DOHH2 (cell line): ENCODE measurements at regions not wholly inside any gene's neighbourhood (a gene's known extent, or its start where the extent isn't known, plus 50 kb on each side); places are given as distances from the start of the nearest gene placed in this dataset.
A peak's percentile ranks its signal among the peaks of the same experiment; 100 is the strongest.

Experiments
- H3F3A ChIP-seq: fragments of 200-600 bp; sonication (generic), shearing (Covaris generic); 2 replicates; pipeline ENCODE4 v1.6.0; 2016; ENCODE audit warnings: antibody characterized with exemption, mild to moderate bottlenecking; ENCODE audit not compliant: control insufficient read depth, insufficient read depth
- H3K27ac ChIP-seq: fragments of 200-600 bp; sonication (generic); 2 replicates; pipeline ENCODE4 v1.5.1; 2014; ENCODE audit warnings: low read depth, mild to moderate bottlenecking, low read length, moderate library complexity
- H3K27me3 ChIP-seq: fragments of 200-600 bp; sonication (generic); 2 replicates; pipeline ENCODE4 v1.6.1; 2014; ENCODE audit warnings: mild to moderate bottlenecking, low read length, mixed read lengths; ENCODE audit not compliant: control insufficient read depth
- H3K36me3 ChIP-seq: fragments of 200-600 bp; sonication (generic); 2 replicates; pipeline ENCODE4 v1.6.1; 2014; ENCODE audit warnings: mild to moderate bottlenecking, low read length, moderate library complexity, mixed read lengths; ENCODE audit not compliant: control insufficient read depth
- H3K4me1 ChIP-seq: fragments of 200-600 bp; sonication (generic); 2 replicates; pipeline ENCODE4 v1.6.1; 2014; ENCODE audit warnings: mild to moderate bottlenecking, low read length, mixed read lengths; ENCODE audit not compliant: control insufficient read depth
- H3K4me2 ChIP-seq: fragments of 200-600 bp; sonication (generic); 2 replicates; pipeline ENCODE4 v1.6.0; 2014; ENCODE audit warnings: mild to moderate bottlenecking, low read length, moderate library complexity
- H3K4me3 ChIP-seq: fragments of 200-600 bp; sonication (generic); 2 replicates; pipeline ENCODE4 v1.5.1; 2014; ENCODE audit warnings: mild to moderate bottlenecking, low read length, mixed read lengths
- H3K79me2 ChIP-seq: fragments of 200-600 bp; sonication (generic); 2 replicates; pipeline ENCODE4 v1.6.1; 2014; ENCODE audit warnings: mild to moderate bottlenecking, low read length, mixed read lengths; ENCODE audit not compliant: control insufficient read depth
- H3K9me2 ChIP-seq: fragments of 200-600 bp; sonication (generic); replicated peaks from 2 replicates; pipeline ENCODE4 v1.6.1; 2014; ENCODE audit warnings: mild to moderate bottlenecking, low read length, mixed read lengths; ENCODE audit not compliant: control insufficient read depth
- H3K9me3 ChIP-seq: fragments of 200-600 bp; sonication (generic); 2 replicates; pipeline ENCODE4 v1.6.1; 2014; ENCODE audit warnings: antibody characterized with exemption, low read length, mixed read lengths; ENCODE audit not compliant: control insufficient read depth, insufficient read depth
- H4K20me1 ChIP-seq: fragments of 200-600 bp; sonication (generic); 2 replicates; pipeline ENCODE4 v1.6.0; 2014; ENCODE audit warnings: low read depth, mild to moderate bottlenecking, antibody characterized with exemption, low read length, moderate library complexity; ENCODE audit not compliant: control insufficient read depth, insufficient read depth
- CTCF ChIP-seq: fragments of 200-600 bp; sonication (generic); IDR thresholded peaks from one replicate; pipeline ENCODE4 v1.5.1; 2014; ENCODE audit warnings: antibody characterized with exemption, mild to moderate bottlenecking, low read depth, low read length; ENCODE audit not compliant: poor library complexity, severe bottlenecking
- EZH2phosphoT487 ChIP-seq: fragments of 200-600 bp; sonication (generic); IDR thresholded peaks from 2 replicates; pipeline ENCODE4 v1.6.1; 2017; ENCODE audit warnings: borderline replicate concordance, mild to moderate bottlenecking, antibody characterized with exemption, low read length, moderate library complexity, mixed read lengths

- H3K4me1 ChIP-seq: peaks cover 17% of the 10 kb centered on the region
- no peaks in the 10 kb centered on the region for H3K9me3 ChIP-seq
- H3K27ac ChIP-seq: no peak overlapping the region
Measured at GRCh38 chr14:103256406-103256805, 77.6 kb upstream of the EIF5 start.

GRCh38 chr14:103257211-103257962 lies 76.7 kb upstream of the EIF5 start:
- Histone ChIP-seq H3K36me3 (no peaks in the 10 kb centered on the region), H3K9me2 (no peaks in the 10 kb centered on the region), H3K4me2 (peak overlapping the region; percentile 18), H3K27ac (no peak overlapping the region), H3K4me3 (no peak overlapping the region), H3K27me3 (peaks cover 2% of the 10 kb centered on the region; the same call in 1 of the 2 replicates), H4K20me1 (no peaks in the 10 kb centered on the region), H3F3A (no peaks in the 10 kb centered on the region), H3K79me2 (no peaks in the 10 kb centered on the region), H3K9me3 (no peaks in the 10 kb centered on the region), H3K4me1 (peaks cover 17% of the 10 kb centered on the region)
- TF ChIP-seq CTCF (no peak), EZH2phosphoT487 (no peak)

More at GRCh38 chr14:103256406-103256805, 77.6 kb upstream of the EIF5 start:
- no peak overlapping the region for H3K4me3 ChIP-seq
- H3K27me3 ChIP-seq: no peaks in the 10 kb centered on the region; the same call in 1 of the 2 replicates
- no peaks in the 10 kb centered on the region for H3F3A ChIP-seq
- no peaks in the 10 kb centered on the region for H3K79me2 ChIP-seq
- no peaks in the 10 kb centered on the region for H3K36me3 ChIP-seq
- no peaks in the 10 kb centered on the region for H3K9me2 ChIP-seq
- no peaks in the 10 kb centered on the region for H4K20me1 ChIP-seq
- H3K4me2 ChIP-seq: no peak overlapping the region
- TF ChIP-seq EZH2phosphoT487 (no peak), CTCF (no peak)

- no peaks in the 10 kb centered on the region for H3K36me3 ChIP-seq
- no peaks in the 10 kb centered on the region for H3F3A ChIP-seq
- H3K4me3 ChIP-seq: no peak overlapping the region
- no peaks in the 10 kb centered on the region for H3K9me2 ChIP-seq
- peaks cover 7% of the 10 kb centered on the region; the same call in 1 of the 2 replicates for H3K27me3 ChIP-seq
- H3K4me1 ChIP-seq: peaks cover 17% of the 10 kb centered on the region
- H3K4me2 ChIP-seq: no peak overlapping the region
- no peaks in the 10 kb centered on the region for H3K9me3 ChIP-seq
- H3K27ac ChIP-seq: no peak overlapping the region
- no peaks in the 10 kb centered on the region for H3K79me2 ChIP-seq
- H4K20me1 ChIP-seq: no peaks in the 10 kb centered on the region
- no peak for TF ChIP-seq EZH2phosphoT487
- no peak for TF ChIP-seq CTCF
Measured at GRCh38 chr14:103258211-103258610, 75.8 kb upstream of the EIF5 start.
